ENCODE measurements at regions not wholly inside any gene's neighbourhood (a gene's known extent, or its start where the extent isn't known, plus 50 kb on each side); places are given as distances from the start of the nearest gene placed in this dataset.
A peak's percentile ranks its signal among the peaks of the same experiment; 100 is the strongest.

DNA sequence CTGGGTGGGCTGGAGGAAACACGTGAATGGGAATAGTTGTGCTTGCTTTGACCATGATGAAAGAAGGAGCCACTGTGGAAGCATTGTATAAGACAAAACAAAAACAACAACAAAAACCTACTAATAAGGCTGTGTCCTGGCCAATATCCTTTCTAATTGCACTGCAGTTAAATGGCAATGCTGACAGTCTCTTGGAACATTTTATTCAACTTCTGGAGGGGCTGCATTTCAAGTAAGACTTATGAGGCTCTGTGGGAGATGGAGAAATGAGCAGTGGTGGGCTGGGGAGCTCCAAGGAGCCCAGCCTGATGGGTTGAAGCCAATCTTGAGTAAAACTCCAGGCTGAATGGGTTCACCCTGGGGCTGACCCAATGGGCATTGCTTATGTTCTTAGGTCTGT is 99.8 kb upstream of the ROPN1 start:
- TF ChIP-seq, protein P1, sequence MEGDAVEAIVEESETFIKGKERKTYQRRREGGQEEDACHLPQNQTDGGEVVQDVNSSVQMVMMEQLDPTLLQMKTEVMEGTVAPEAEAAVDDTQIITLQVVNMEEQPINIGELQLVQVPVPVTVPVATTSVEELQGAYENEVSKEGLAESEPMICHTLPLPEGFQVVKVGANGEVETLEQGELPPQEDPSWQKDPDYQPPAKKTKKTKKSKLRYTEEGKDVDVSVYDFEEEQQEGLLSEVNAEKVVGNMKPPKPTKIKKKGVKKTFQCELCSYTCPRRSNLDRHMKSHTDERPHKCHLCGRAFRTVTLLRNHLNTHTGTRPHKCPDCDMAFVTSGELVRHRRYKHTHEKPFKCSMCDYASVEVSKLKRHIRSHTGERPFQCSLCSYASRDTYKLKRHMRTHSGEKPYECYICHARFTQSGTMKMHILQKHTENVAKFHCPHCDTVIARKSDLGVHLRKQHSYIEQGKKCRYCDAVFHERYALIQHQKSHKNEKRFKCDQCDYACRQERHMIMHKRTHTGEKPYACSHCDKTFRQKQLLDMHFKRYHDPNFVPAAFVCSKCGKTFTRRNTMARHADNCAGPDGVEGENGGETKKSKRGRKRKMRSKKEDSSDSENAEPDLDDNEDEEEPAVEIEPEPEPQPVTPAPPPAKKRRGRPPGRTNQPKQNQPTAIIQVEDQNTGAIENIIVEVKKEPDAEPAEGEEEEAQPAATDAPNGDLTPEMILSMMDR (conservative IDR thresholded peaks at IDR 0.05; ENCODE audit: low read length) = no peak
- DNase-seq (ENCODE audit: low read depth) = no peak
- H3K4me3 ChIP-seq (ENCODE audit: low read length) = no peak overlapping the region

DNA sequence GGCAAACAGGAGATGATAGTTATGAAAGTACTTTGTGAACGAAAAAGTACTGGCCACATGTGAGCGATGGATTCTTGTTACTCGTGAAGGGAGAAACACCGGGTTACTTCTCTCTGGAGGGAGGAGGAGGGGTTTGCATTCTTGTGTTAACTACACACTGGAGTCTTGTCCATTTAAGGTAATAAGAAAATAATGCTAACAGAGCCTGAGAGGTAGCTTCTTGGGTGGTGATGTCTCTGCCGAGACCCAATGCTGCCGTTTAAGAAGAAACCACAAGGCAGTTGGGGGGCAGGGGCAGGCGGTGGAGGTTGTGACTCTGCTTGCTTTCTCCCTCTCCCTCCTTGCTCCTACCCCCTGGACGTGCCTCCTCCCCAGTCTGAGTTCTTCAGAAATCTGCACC is 100.9 kb upstream of the ROPN1 start:
- no peak for DNase-seq (ENCODE audit: low read depth)
- TF ChIP-seq, protein P1 (conservative IDR thresholded peaks at IDR 0.05; ENCODE audit: low read length) = no peak
- H3K4me3 ChIP-seq (ENCODE audit: low read length) = no peak overlapping the region

DNA sequence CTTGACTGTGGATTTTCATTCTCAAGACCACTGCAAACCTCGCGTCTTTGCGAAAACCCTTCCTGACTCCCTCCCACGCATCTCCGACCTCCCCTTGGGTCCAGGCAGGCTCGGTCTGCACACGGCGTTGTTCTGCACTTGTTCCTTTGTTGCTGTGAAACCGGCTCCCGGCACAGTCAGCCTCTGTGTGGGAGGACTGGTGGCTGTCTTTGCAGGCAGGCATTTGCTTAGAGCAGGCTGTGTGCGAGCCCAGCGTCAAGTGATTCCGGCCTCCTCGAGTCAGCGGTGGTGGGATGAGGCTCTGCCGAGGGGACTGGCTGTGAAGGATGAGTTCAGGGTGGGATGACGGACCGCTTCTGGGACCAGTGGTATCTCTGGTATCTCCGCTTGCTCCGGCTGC is 102.6 kb upstream of the ROPN1 start:
- TF ChIP-seq, protein P1 (conservative IDR thresholded peaks at IDR 0.05; ENCODE audit: low read length) = no peak
- H3K4me3 ChIP-seq (ENCODE audit: low read length) = no peak overlapping the region
- DNase-seq (ENCODE audit: low read depth) = no peak

DNA sequence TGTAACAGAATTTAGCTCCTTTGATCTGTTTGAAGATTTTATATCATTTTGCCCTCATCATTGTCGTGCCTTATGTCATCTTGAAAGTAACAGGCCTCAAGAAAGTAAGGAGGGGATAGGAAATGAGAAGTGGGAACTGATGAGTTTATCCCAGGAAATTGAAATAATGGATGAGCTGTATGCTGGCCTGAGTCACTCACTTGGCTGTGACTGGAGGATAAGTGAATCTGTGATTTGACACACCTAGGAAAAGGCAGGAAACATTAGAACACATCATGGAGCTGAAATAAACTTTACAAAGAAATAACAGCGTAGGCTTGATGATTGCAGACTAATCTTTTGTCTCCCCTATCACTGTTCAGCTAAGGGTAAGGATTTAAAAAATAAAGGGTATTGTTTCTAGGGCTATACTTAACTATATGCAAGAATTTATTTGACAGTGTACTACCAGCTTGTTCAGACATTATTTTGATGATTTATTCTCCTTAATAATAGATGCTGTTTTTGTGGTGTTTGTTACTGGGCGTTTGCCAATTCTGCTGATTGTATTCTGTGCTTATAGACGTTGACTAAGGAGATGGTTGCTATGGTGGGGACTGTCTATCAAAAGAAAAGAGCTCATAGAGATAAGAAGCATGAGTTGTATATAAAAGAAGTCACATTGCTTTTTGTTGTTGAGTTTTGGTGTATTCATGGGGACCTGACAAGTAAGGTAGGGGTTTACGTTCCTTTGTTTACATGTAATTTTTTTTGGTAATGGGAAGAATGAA is 105.6 kb upstream of the ROPN1 start:
- DNase-seq (ENCODE audit: low read depth) = no peak
- H3K4me3 ChIP-seq (ENCODE audit: low read length) = no peak overlapping the region
- TF ChIP-seq, protein P1 (conservative IDR thresholded peaks at IDR 0.05; ENCODE audit: low read length) = no peak

DNA sequence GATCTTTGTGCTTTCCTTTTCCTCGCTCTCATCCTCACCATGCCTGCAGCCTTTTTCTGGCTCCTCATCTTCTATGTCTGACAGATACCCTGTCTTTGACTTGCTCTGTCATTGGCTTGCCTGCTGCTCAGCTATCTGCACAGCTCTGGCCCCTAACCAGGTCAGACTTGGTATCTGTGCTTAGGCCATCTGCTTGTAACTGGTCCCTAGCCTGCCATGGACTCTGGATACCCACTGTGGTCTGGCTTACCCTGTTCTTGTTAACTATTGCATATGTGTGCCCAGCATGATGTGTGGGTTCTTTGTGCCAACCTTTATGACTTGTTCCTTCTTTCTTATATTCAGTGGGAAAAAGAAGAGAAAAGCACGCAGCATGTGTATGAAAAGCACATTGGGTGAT is 109.7 kb upstream of the ROPN1 start:
- H3K4me3 ChIP-seq (ENCODE audit: low read length) = no peak overlapping the region
- TF ChIP-seq, protein P1 (conservative IDR thresholded peaks at IDR 0.05; ENCODE audit: low read length) = no peak
- DNase-seq (ENCODE audit: low read depth) = no peak

DNA sequence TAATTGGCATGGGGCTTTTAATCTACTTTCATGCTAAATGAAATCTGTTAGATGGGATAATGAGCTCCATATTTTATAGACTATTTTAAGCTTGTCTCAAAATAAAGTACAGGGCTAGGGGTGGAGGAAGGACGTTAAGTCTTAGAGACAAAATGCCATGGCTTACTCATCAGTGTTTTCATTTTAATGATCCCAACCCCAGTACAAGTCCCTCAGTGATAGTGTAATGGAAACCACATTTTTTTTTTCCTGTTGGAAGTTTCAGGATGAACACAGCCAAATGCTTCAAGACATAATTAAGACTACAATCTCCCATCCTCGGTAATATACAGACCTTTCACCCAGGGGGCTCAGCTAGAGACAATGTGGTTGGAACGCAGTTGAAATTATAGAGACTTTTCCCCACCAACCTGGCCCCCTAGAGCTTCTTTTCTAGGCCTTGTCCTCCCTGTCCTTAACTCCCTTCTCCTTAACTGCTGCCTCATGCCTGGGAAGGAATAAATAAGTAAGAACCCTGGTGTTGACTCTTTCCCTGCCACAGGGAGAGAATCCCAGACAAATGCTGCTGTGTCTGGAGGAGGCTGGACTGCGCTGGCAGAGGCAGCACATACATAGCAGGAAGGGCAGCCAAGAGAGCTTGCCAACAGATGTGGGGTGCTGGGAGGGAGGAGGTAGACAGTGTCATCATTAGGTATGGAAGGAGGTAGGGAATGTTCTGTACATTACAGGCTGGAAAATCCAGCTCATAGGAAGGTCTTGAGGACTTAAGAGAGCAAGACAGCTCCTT is 115.4 kb upstream of the ROPN1 start:
- no peak overlapping the region for H3K4me3 ChIP-seq (ENCODE audit: low read length)
- TF ChIP-seq, protein P1 (conservative IDR thresholded peaks at IDR 0.05; ENCODE audit: low read length) = no peak
- peak; percentile 56 for DNase-seq (ENCODE audit: low read depth)

DNA sequence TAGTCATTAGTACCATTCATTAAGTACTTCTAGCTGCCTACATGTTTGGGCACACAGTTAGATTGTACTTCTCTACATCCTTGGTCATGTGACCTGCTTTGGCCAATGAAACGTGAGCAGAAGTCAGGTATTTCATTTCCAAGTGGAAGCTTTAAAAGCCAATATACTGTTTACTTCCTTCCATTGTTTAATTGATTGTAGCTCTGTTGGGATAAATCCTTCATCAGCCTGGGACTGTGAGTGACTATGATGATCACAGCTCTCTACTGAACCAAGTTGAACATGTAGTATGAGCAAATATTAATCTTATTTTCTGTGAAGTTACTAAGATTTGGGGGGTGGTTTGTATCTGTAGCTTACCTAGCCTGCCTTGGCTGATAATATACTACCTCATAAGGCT is 116.5 kb upstream of the ROPN1 start:
- no peak for DNase-seq (ENCODE audit: low read depth)
- TF ChIP-seq, protein P1 (conservative IDR thresholded peaks at IDR 0.05; ENCODE audit: low read length) = no peak
- no peak overlapping the region for H3K4me3 ChIP-seq (ENCODE audit: low read length)
